ENCODE measurements at regions not wholly inside any gene's neighbourhood (a gene's known extent, or its start where the extent isn't known, plus 50 kb on each side); places are given as distances from the start of the nearest gene placed in this dataset.

DNA sequence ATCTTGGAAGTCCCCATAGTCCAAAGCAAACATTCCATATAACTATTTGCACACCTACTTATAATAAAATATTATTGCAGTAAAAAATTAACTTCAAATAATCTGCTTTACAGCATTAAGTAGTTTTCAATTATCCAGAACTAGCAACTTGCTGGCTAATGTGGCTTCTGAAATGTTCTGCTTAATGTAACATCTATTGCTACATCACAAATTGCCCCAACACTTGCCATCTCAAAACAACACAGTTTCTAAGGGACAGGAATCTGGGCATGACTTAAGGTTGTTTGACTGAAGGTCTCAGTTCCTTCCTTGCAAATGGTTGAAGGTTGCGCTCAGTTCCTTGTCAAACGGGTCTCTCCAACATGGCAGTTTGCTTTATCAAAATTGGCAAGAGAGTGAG, 378.5 kb upstream of the SEMA3C start:
- Histone ChIP-seq H3K9ac (replicated peaks in 1 of 4; ENCODE audit: extremely low read depth in 1 of 4, low read depth in 3 of 4, low read length in 3 of 4) (no peak overlapping the region), H4K91ac (replicated peaks; ENCODE audit: insufficient read length, low read length) (no peak overlapping the region), H3K9me3 (ENCODE audit: insufficient read depth in 2 of 2, low read depth in 1 of 2, low read length in 1 of 2) (no peaks in the 10 kb centered on the region), H3K79me1 (ENCODE audit: low read depth, low read length) (no peaks in the 10 kb centered on the region), H3K18ac (ENCODE audit: extremely low read depth, low read length) (no peak overlapping the region), H3K56ac (replicated peaks; ENCODE audit: insufficient read length, low read depth, low read length) (no peak overlapping the region), H2AFZ (ENCODE audit: low read length) (no peak overlapping the region), H3K36me3 (ENCODE audit: control insufficient read depth in 2 of 4, insufficient read depth in 4 of 4, low read length in 3 of 4) (no peaks in the 10 kb centered on the region), H2BK20ac (ENCODE audit: low read length) (no peak overlapping the region), H3K14ac (ENCODE audit: insufficient read length) (no peak overlapping the region), H3K4me2 (ENCODE audit: insufficient read depth in 1 of 2, low read depth in 2 of 2, low read length in 2 of 2) (no peak overlapping the region), H3K23me2 (ENCODE audit: low read depth, low read length) (no peaks in the 10 kb centered on the region), H3K27me3 (replicated peaks in 1 of 4; ENCODE audit: control insufficient read depth in 3 of 4, extremely low read depth in 1 of 4, insufficient read depth in 3 of 4, low read length in 3 of 4) (no peaks in the 10 kb centered on the region), H4K5ac (ENCODE audit: insufficient read length, low read depth, low read length) (no peak overlapping the region), H2AK5ac (ENCODE audit: low read depth, low read length) (no peak overlapping the region), H3K4me3 (ENCODE audit: extremely low read depth in 1 of 4, insufficient read depth in 2 of 4, low read depth in 3 of 4, low read length in 4 of 4) (no peak overlapping the region), H2BK12ac (ENCODE audit: low read depth, low read length) (no peak overlapping the region), H2BK120ac (replicated peaks; ENCODE audit: low read depth, low read length) (no peak overlapping the region), H4K8ac (ENCODE audit: extremely low read depth, insufficient read depth, low read length) (no peak overlapping the region), H3K27ac (ENCODE audit: low read depth, low read length) (no peak overlapping the region), H2BK5ac (ENCODE audit: low read depth, low read length) (no peak overlapping the region), H3K4ac (replicated peaks; ENCODE audit: insufficient read length, low read depth, low read length) (no peak overlapping the region), H4K20me1 (replicated peaks in 1 of 2; ENCODE audit: control insufficient read depth in 1 of 2, insufficient read depth in 2 of 2, low read length in 2 of 2) (no peaks in the 10 kb centered on the region), H3K4me1 (replicated peaks in 1 of 4; ENCODE audit: control insufficient read depth in 3 of 4, insufficient read depth in 4 of 4, low read length in 3 of 4) (no peaks in the 10 kb centered on the region), H3K23ac (ENCODE audit: insufficient read length) (no peak overlapping the region), H2BK15ac (ENCODE audit: low read length) (no peak overlapping the region), H3K79me2 (ENCODE audit: control insufficient read depth in 1 of 2, insufficient read depth in 2 of 2, low read length in 2 of 2) (no peaks in the 10 kb centered on the region)
- ChIA-PET CTCF (ENCODE audit: partially characterized antibody) (no interaction called here), POLR2A (ENCODE audit: partially characterized antibody) (no interaction called here)
- 50% methylated on average over 2 of the region's 2 CpGs; no CpG with 5 or more reads in 1 of the 2 experiments for WGBS, 2 experiments (ENCODE audit: extremely low coverage in 1 of 2, insufficient coverage in 1 of 2, insufficient read length in 1 of 2, insufficient replicate concordance in 2 of 2, low coverage in 1 of 2, low lambda C conversion rate in 2 of 2, missing lambda C conversion rate in 1 of 2)
- DNase-seq (ENCODE audit: low read depth in 1 of 2, low spot score in 2 of 2) (no peak), FAIRE-seq (no peak)
- TF ChIP-seq NANOG (IDR thresholded peaks at IDR 0.05; ENCODE audit: insufficient read depth, low read depth, low read length, poor library complexity, severe bottlenecking) (no peak), BRCA1 (IDR thresholded peaks at IDR 0.05; ENCODE audit: low read depth, low read length) (no peak), TAF7 (optimal IDR thresholded peaks at IDR 0.05; ENCODE audit: borderline replicate concordance, low read depth, low read length) (no peak), POLR2A (IDR thresholded peaks at IDR 0.05; ENCODE audit: control extremely low read depth in 1 of 2, low read depth in 2 of 2, low read length in 2 of 2) (no peak), YY1 (IDR thresholded peaks at IDR 0.05; ENCODE audit: low read depth, low read length) (no peak), CHD2 (IDR thresholded peaks at IDR 0.05; ENCODE audit: low read length) (no peak), CREB1 (IDR thresholded peaks at IDR 0.05) (no peak), SIN3A (conservative IDR thresholded peaks at IDR 0.05 in 1 of 2, IDR thresholded peaks at IDR 0.05 in 1 of 2; ENCODE audit: low read depth in 1 of 2, low read length in 2 of 2) (no peak), KDM1A (IDR thresholded peaks at IDR 0.05; ENCODE audit: borderline replicate concordance, low read length) (no peak), CTBP2 (IDR thresholded peaks at IDR 0.05; ENCODE audit: borderline replicate concordance, insufficient read depth, insufficient read length, low read length) (no peak), JUN (IDR thresholded peaks at IDR 0.05; ENCODE audit: low read depth, low read length) (no peak), CBX5 (IDR thresholded peaks at IDR 0.05; ENCODE audit: low read depth, low read length) (no peak)
- TF ChIP-seq, protein P1, sequence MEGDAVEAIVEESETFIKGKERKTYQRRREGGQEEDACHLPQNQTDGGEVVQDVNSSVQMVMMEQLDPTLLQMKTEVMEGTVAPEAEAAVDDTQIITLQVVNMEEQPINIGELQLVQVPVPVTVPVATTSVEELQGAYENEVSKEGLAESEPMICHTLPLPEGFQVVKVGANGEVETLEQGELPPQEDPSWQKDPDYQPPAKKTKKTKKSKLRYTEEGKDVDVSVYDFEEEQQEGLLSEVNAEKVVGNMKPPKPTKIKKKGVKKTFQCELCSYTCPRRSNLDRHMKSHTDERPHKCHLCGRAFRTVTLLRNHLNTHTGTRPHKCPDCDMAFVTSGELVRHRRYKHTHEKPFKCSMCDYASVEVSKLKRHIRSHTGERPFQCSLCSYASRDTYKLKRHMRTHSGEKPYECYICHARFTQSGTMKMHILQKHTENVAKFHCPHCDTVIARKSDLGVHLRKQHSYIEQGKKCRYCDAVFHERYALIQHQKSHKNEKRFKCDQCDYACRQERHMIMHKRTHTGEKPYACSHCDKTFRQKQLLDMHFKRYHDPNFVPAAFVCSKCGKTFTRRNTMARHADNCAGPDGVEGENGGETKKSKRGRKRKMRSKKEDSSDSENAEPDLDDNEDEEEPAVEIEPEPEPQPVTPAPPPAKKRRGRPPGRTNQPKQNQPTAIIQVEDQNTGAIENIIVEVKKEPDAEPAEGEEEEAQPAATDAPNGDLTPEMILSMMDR (IDR thresholded peaks at IDR 0.05; ENCODE audit: control extremely low read depth in 1 of 3, insufficient read depth in 1 of 3, low read depth in 1 of 3, low read length in 3 of 3), result no peak
